IMR-90 (cell line): ENCODE measurements at regions not wholly inside any gene's neighbourhood (a gene's known extent, or its start where the extent isn't known, plus 50 kb on each side); places are given as distances from the start of the nearest gene placed in this dataset.

Experiments
- ATAC-seq: fragments of 200-7000 bp; cut with Tn5 transposase; 2 replicates; pipeline ENCODE4 v1.9.1; 2020; ENCODE audit warnings: low read depth, mild to moderate bottlenecking, moderate library complexity
- BruUV-seq: library from RNA; stranded (reverse); fragments of 400-500 nt; replicated peaks from 2 replicates; lab custom pipeline; 2021; lab: Mats Ljungman, UMichigan
- CTCF ChIA-PET: fragments of 300-600 bp; formaldehyde crosslinking; extraction: SDS; loops from one replicate; lab custom pipeline; 2021; ENCODE audit warnings: antibody characterized with exemption; lab: Yijun Ruan, JAX
- POLR2A ChIA-PET: fragments of 300-600 bp; sonication (Branson Sonifier 250); formaldehyde crosslinking; loops from one replicate; lab custom pipeline; 2022; ENCODE audit warnings: antibody characterized with exemption; ENCODE audit not compliant: unreplicated experiment; lab: Charles Lee
- DNase-seq: peaks from one replicate; pipeline ENCODE4 v3.0.0; 2013
- H2AFZ ChIP-seq: replicated peaks from 2 replicates; pipeline ENCODE3; 2013; ENCODE audit warnings: low read length, mild to moderate bottlenecking; ENCODE audit not compliant: poor library complexity
- H2AK5ac ChIP-seq: 2 replicates; pipeline ENCODE4 v1.6.1; 2013; ENCODE audit warnings: low read depth, low read length, inconsistent platforms
- H2AK9ac ChIP-seq: replicated peaks from 2 replicates; pipeline ENCODE3; 2013; ENCODE audit warnings: mild to moderate bottlenecking, low read depth, low read length, moderate library complexity; ENCODE audit not compliant: poor library complexity
- H2BK120ac ChIP-seq: 2 replicates; pipeline ENCODE4 v1.6.1; 2013; ENCODE audit warnings: low read depth, low read length, inconsistent platforms
- H2BK15ac ChIP-seq: 3 replicates; pipeline ENCODE4 v1.6.1; 2013; ENCODE audit warnings: low read depth, low read length, inconsistent platforms
- H2BK20ac ChIP-seq: 2 replicates; pipeline ENCODE4 v1.6.1; 2013; ENCODE audit warnings: low read depth, mild to moderate bottlenecking, inconsistent platforms, low read length, moderate library complexity
- H2BK5ac ChIP-seq: 2 replicates; pipeline ENCODE4 v1.6.1; 2013; ENCODE audit warnings: mild to moderate bottlenecking, low read depth, low read length, inconsistent platforms; ENCODE audit not compliant: poor library complexity, severe bottlenecking
- H3K14ac ChIP-seq: replicated peaks from 2 replicates; pipeline ENCODE4 v1.6.1; 2013; ENCODE audit warnings: low read depth, low read length, inconsistent platforms
- H3K18ac ChIP-seq: 2 replicates; pipeline ENCODE4 v1.6.1; 2013; ENCODE audit warnings: low read depth, low read length, control low read depth
- H3K23ac ChIP-seq: 2 replicates; pipeline ENCODE4 v1.6.1; 2013; ENCODE audit warnings: low read depth, low read length, inconsistent platforms
- H3K27ac ChIP-seq: 2 replicates; pipeline ENCODE4 v1.5.1; 2013; ENCODE audit warnings: mild to moderate bottlenecking, control low read depth, low read length; ENCODE audit not compliant: insufficient read depth
- H3K27me3 ChIP-seq: 2 replicates; pipeline ENCODE4 v1.6.1; 2013; ENCODE audit warnings: low read length; ENCODE audit not compliant: control insufficient read depth, insufficient read depth
- H3K36me3 ChIP-seq: 2 replicates; pipeline ENCODE4 v1.6.1; 2013; ENCODE audit warnings: low read length, mixed read lengths; ENCODE audit not compliant: control insufficient read depth, insufficient read depth
- H3K4ac ChIP-seq: 2 replicates; pipeline ENCODE4 v1.6.1; 2013; ENCODE audit warnings: low read depth, low read length, inconsistent platforms
- H3K4me1 ChIP-seq: 2 replicates; pipeline ENCODE4 v1.6.1; 2013; ENCODE audit warnings: low read length, mixed read lengths; ENCODE audit not compliant: control insufficient read depth, insufficient read depth
- H3K4me2 ChIP-seq: 2 replicates; pipeline ENCODE4 v1.6.1; 2013; ENCODE audit warnings: low read depth, mild to moderate bottlenecking, control low read depth, low read length, moderate library complexity
- H3K4me3 ChIP-seq: 2 replicates; pipeline ENCODE4 v1.5.1; 2013; ENCODE audit warnings: low read depth, mild to moderate bottlenecking, control low read depth, low read length, moderate library complexity; ENCODE audit not compliant: insufficient read depth
- H3K56ac ChIP-seq: 2 replicates; pipeline ENCODE4 v1.6.1; 2013; ENCODE audit warnings: low read length, inconsistent platforms; ENCODE audit not compliant: insufficient read depth; ENCODE audit errors: extremely low read depth
- H3K79me1 ChIP-seq, 2 experiments: 2 replicates each; pipeline ENCODE4 v1.6.1; 2013; ENCODE audit warnings: low read length in 2 of 2, inconsistent platforms in 1 of 2, low read depth in 1 of 2
- H3K9ac ChIP-seq: 2 replicates; pipeline ENCODE4 v1.6.1; 2013; ENCODE audit warnings: low read depth, low read length, control low read depth
- H3K9me1 ChIP-seq: 2 replicates; pipeline ENCODE4 v1.6.1; 2013; ENCODE audit warnings: low read length, inconsistent platforms; ENCODE audit not compliant: insufficient read depth
- H3K9me3 ChIP-seq: 2 replicates; pipeline ENCODE4 v1.6.1; 2013; ENCODE audit warnings: low read length; ENCODE audit not compliant: control insufficient read depth, insufficient read depth
- H4K20me1 ChIP-seq: 2 replicates; pipeline ENCODE4 v1.6.1; 2013; ENCODE audit warnings: low read length, inconsistent platforms; ENCODE audit not compliant: insufficient read depth
- H4K5ac ChIP-seq: 2 replicates; pipeline ENCODE4 v1.6.1; 2013; ENCODE audit warnings: mild to moderate bottlenecking, low read depth, low read length, control low read depth
- H4K8ac ChIP-seq, 2 experiments: 2 replicates each; pipeline ENCODE4 v1.6.1; 2013; ENCODE audit warnings: low read depth in 2 of 2, low read length in 2 of 2, control low read depth in 1 of 2, inconsistent platforms in 1 of 2
- H4K91ac ChIP-seq: 2 replicates; pipeline ENCODE4 v1.6.1; 2013; ENCODE audit warnings: low read depth, low read length, inconsistent platforms; ENCODE audit not compliant: insufficient read depth
- CEBPB ChIP-seq: IDR thresholded peaks from 2 replicates; pipeline ENCODE4 v1.6.1; 2012; ENCODE audit warnings: low read depth, low read length, improper control_type of control experiment
- CTCF ChIP-seq: conservative IDR thresholded peaks from 2 replicates; pipeline ENCODE4 v1.5.1; 2012; ENCODE audit warnings: mild to moderate bottlenecking, low read depth, low read length, improper control_type of control experiment
- FOS ChIP-seq: fragments of 150-350 bp; IDR thresholded peaks from 2 replicates; pipeline ENCODE4 v1.6.1; 2016; ENCODE audit warnings: low read depth, low read length
- MAFK ChIP-seq: IDR thresholded peaks from 2 replicates; pipeline ENCODE4 v1.6.1; 2012; ENCODE audit warnings: low read depth, low read length, improper control_type of control experiment
- RAD21 ChIP-seq: IDR thresholded peaks from 2 replicates; pipeline ENCODE4 v1.6.1; 2012; ENCODE audit warnings: low read length, improper control_type of control experiment
- RFX5 ChIP-seq: IDR thresholded peaks from 2 replicates; pipeline ENCODE4 v1.8.0; 2012; ENCODE audit warnings: low read depth, mild to moderate bottlenecking, low read length, moderate library complexity
- USF2 ChIP-seq: fragments of 150-350 bp; IDR thresholded peaks from 2 replicates; pipeline ENCODE4 v1.6.1; 2017; ENCODE audit warnings: mild to moderate bottlenecking, antibody characterized with exemption, low read length, low read depth
- WGBS, 2 experiments: methylation state at CpG; one replicate each; pipeline versions ENCODE4 v1.1.5 to v1.1.7; 2013; ENCODE audit warnings: missing lambda C conversion rate in 2 of 2; ENCODE audit not compliant: insufficient read length in 1 of 2; ENCODE audit errors: extremely low coverage in 2 of 2; 5-methylcytosine and 5-hydroxymethylcytosine counted together
- dilution Hi-C: fragments of 300-500 bp; cut with HindIII; formaldehyde crosslinking; loops from one replicate; pipeline ENCODE4 v1.14.3; 2018; ENCODE audit warnings: low sequenced_read_pairs; ENCODE audit not compliant: unreplicated experiment
- in situ Hi-C: fragments of 300-500 bp; cut with MboI; formaldehyde crosslinking; loops from 3 replicates; pipeline ENCODE4 v1.14.3; 2019; ENCODE audit warnings: low sequenced_read_pairs, inconsistent platforms, mixed read lengths
- intact Hi-C: fragments of 100-400 bp; cut with micrococcal nuclease; formaldehyde crosslinking; loops from 2 replicates; pipeline ENCODE4 v1.10.0; 2022

- H2AK5ac ChIP-seq, result 0 out of 2 replicates have a peak overlapping the region, but pooled peaks have one; percentile 23
- ATAC-seq, result peak; percentile 58
Measured at GRCh38 chr2:220775856-220776488, 796.1 kb downstream of the EPHA4 start.

More at GRCh38 chr2:220775856-220776488, 796.1 kb downstream of the EPHA4 start:
- Histone ChIP-seq H2BK20ac (peak overlapping the region; percentile 60), H4K5ac (peak overlapping the region; percentile 6), H2BK15ac (peak overlapping the region; percentile 50; the same call in 2 of the 3 replicates), H3K9me1 (peaks cover 9% of the 10 kb centered on the region), H3K23ac (no peak overlapping the region), H3K4ac (peak overlapping the region; percentile 52; the same call in 1 of the 2 replicates), H3K4me3 (no peak overlapping the region), H3K56ac (no peak overlapping the region), H4K20me1 (no peaks in the 10 kb centered on the region), H3K18ac (peak overlapping the region; percentile 50; the same call in 1 of the 2 replicates), H2BK120ac (peak overlapping the region; percentile 46; the same call in 1 of the 2 replicates), H3K36me3 (no peaks in the 10 kb centered on the region), H2AK9ac (no peak overlapping the region), H3K14ac (peak overlapping the region; percentile 37; the same call in 1 of the 2 replicates), H3K79me1 (no peaks in the 10 kb centered on the region), H2AFZ (no peak overlapping the region), H4K91ac (peak overlapping the region; percentile 51), H3K4me1 (peaks cover 12% of the 10 kb centered on the region), H3K27me3 (no peaks in the 10 kb centered on the region), H3K27ac (no peak overlapping the region), H3K9ac (no peak overlapping the region), H3K9me3 (peaks cover 2% of the 10 kb centered on the region; the same call in 1 of the 2 replicates), H4K8ac (peak overlapping the region in 1 of 2 experiments; percentile 8; a peak in 1 of 4 replicates), H2BK5ac (no peak overlapping the region), H3K4me2 (no peak overlapping the region)
- intact Hi-C loops (no loop called here), dilution Hi-C loops (no loop called here), in situ Hi-C loops (no loop called here)
- ChIA-PET POLR2A (no interaction called here), CTCF (no interaction called here)
- peak; percentile 20 for DNase-seq
- BruUV-seq, result no TSS peak
- no peak for TF ChIP-seq RAD21
- TF ChIP-seq CEBPB, result no peak
- TF ChIP-seq FOS, result no peak
- no peak for TF ChIP-seq CTCF
- TF ChIP-seq RFX5, result no peak
- no peak for TF ChIP-seq USF2
- TF ChIP-seq MAFK, result no peak
- no CpG with 5 or more reads among the region's 2 CpGs for WGBS, 2 experiments
